GM19397 (cell line): ENCODE measurements at regions not wholly inside any gene's neighbourhood (a gene's known extent, or its start where the extent isn't known, plus 50 kb on each side); places are given as distances from the start of the nearest gene placed in this dataset.
A peak's percentile ranks its signal among the peaks of the same experiment; 100 is the strongest.
"Not testable (repeated sequence)": the region's sequence is repeated elsewhere in the genome, so short reads cannot be mapped to it uniquely, and the experiment has no call there.

Experiments
- ATAC-seq: cut with Tn5 transposase; IDR thresholded peaks from one replicate; pipeline ENCODE4 v1.9.1; 2021; ENCODE audit warnings: mild to moderate bottlenecking, moderate library complexity; ENCODE audit not compliant: unreplicated experiment

- no peak for ATAC-seq
Measured at GRCh38 chr3:127069814-127070440, 87.0 kb downstream of the PLXNA1 start.

DNA sequence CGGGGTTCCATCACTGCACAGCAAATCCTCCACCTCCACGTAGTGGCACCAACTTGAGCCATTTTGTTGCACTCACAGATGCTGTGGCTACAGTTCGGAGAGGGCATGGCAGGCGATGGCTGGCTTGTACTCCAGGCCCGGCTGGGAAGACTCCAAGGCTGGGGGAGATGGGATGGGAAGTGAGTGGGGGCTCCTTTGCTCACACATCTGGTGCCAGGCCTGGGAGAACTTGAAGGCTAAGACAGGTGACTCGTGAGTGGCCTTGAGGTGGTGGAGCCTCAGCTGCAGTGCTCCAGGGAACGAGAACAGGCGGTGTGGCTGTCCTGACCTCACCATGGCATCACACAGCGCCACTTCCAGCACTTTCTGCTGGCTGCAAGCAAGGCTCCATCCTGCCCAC lies 87.9 kb downstream of the PLXNA1 start:
- ATAC-seq = no peak

DNA sequence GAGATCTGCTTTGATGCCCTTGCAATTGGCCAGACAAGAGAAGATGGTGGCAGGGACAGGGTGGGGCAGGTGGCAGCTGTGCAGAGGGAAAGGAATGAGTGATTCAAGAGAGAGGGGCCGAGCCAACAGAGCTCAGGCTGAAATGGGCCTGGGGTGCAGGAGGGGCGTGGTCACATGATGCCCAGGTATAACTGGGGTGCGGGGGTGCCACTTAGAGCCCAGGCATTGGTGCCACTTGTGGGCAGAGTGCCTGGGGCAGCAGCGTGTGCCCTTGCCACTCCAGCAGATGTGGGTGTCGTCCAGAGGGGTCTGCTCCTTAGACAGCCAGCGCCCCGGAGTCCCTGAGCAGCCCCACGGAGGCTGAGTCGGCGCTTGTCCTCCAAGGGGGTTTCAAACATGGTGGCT lies 88.7 kb downstream of the PLXNA1 start:
- ATAC-seq = no peak

- no peak for ATAC-seq
Measured at GRCh38 chr3:127072221-127072771, 89.4 kb downstream of the PLXNA1 start.

DNA sequence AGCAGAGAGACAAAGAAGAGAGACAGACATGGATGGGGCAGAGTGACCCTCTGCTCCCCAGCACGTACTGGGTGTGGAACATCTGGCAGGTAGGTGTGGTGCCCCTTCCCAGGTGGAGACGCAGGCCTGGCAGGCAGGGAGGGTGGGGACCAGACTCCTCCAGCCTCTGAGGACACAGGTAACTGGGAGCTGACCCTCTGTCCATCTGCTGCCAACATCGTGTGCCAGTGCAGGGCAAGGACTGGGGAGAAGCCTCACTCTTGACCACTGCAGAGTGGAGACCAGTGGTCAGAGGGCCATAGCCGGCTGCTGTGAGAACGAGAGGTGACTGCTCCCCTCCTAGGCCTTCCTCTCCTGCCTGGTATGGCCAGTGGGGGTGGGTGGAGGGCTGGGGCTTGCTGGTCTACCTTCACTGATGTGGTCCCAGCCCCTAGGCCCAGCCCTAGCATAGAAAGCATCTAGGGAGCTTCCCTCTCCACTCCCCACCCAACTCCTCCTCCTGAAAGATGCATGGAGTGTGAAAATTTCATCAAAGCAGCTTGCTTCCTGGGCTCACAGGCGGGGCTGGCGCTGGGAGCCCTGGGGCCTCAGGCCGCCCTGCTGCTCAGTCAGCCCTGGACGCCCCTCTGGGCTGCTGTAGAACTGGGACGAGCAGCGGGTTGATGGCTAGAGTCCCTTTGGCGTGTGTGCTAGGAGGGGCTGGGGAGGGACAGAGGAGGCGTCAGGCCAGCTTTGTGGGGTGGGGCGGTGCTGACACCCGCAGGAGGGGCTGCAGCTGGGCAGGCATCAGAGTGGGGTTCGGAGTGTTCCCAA lies 90.3 kb downstream of the PLXNA1 start:
- ATAC-seq = no peak

- no peak for ATAC-seq
Measured at GRCh38 chr3:127073941-127074820, 91.3 kb downstream of the PLXNA1 start.

GRCh38 chr3:127074900-127075360 lies 92.0 kb downstream of the PLXNA1 start:
- peak; percentile 90 for ATAC-seq

- ATAC-seq = not testable (repeated sequence)
Measured at GRCh38 chr3:127076166-127076992, 93.5 kb downstream of the PLXNA1 start.

DNA sequence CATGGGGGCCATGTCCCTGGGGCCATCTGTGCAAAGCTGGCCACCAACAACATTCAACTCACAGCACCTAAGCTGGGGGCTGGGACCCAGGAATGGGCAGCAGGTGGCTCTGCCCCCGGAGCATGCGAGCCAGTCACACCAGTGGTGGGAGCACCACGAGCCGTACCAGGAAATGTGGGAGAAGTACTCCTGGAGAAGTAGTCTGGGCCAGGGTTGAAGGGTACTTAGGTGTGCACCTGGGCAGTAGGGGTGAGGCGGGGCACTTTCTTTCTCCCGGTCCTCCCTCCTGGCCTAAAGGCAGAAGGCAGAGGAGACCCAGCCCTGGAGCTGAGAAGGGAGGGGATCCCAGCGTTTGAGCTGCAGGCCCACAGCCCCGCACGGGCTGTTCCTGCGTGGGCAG lies 94.2 kb downstream of the PLXNA1 start:
- no peak for ATAC-seq

DNA sequence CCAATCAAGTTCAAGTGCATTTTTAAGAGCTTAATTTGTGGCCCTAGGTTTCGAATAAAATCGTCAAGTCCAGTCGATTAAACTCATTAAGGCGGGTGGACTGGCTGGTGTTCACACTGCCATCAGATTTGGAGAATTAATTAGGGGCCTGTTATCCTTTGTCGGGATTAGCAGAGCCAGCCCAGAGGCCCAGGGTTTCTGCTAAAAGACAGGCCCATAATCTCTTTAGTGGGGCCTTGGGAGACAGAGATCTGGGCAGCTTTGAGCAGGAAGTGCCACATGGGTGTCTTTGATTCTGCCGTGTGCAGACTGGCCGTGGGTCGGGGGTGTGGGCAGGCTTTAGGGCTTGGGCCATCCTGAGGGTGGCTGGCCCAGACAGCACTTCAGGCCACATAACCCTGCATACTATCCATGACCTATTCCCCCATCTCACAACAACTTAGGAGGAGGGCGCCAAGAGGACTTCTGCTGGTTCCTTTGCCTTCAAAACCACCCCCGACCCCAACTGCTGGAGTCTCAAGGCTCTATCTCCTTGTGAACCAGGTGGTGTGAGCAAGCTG lies 94.7 kb downstream of the PLXNA1 start:
- no peak for ATAC-seq

DNA sequence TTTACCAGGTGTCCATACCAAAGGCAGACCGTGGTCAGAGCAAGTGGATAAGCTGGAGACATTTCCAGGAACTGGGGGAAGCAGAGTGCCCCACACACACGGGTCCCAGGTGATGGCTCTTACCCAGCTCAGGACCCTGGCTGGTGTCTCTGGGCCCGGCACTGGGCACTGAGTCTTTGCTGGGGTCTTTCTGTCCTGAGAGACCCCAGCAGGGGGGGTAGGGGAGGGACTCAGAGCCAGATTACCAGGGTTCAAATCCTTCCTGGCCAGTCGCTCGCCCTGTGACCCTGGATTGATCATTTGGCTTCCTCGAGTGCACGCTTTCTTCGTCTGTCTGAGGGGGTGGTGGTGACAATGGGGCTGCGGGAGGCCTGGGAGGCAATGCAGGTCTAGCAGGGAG lies 95.7 kb downstream of the PLXNA1 start:
- no peak for ATAC-seq

DNA sequence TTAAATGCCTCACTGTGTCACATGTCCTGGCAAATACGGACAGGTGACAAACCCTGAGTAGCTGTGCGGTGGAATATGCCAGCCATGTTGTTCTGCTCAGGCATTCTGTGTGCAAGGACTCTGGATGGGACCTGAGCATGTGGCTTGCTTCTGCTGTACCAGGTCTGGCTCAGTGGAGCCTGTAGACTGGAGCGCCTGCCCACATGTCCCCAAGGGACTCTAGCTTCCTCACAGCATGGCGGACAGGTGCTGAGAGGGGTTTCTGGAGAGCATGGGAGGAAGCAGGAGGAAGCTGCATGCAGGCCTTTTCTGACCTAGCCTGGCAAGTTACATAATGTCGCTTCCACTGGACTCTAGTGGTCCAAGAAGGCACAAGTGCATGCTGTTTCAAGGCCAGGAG lies 96.3 kb downstream of the PLXNA1 start:
- no peak for ATAC-seq

- ATAC-seq = no peak
Measured at GRCh38 chr3:127081001-127081720, 98.2 kb downstream of the PLXNA1 start.

- no peak for ATAC-seq
Measured at GRCh38 chr3:127082066-127082465, 99.2 kb downstream of the PLXNA1 start.

DNA sequence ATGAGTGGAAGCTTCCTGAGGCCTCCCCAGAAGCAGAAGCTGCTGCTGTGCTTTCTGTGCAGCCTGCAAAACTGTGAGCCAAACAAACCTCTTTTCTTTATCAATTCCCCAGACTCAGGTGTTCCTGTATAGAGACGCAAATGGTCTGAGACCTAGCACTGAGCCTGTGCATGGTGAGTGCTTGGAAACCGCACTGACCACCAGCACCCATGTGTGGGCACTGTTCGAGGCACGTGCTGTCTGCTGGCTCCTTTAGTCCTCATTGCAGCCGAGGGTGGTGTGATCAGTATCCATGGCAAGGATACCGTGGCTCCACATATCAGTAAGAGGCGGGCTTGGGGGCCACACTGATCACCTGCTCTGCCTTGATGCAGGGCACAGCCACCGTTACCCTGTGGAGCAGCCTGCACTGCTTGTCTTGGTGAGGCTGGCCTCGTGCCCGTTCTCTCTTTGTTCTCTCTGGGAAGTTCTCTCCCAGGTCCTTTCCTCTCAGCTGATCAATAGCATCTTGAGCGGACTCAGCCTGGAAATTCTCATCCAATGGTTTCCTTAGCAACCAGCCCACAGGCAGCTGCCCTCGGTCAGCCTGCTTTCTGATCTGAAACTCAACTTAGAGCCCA lies 101.0 kb downstream of the PLXNA1 start:
- no peak for ATAC-seq

- ATAC-seq = no peak
Measured at GRCh38 chr3:127084401-127084990, 101.6 kb downstream of the PLXNA1 start.

DNA sequence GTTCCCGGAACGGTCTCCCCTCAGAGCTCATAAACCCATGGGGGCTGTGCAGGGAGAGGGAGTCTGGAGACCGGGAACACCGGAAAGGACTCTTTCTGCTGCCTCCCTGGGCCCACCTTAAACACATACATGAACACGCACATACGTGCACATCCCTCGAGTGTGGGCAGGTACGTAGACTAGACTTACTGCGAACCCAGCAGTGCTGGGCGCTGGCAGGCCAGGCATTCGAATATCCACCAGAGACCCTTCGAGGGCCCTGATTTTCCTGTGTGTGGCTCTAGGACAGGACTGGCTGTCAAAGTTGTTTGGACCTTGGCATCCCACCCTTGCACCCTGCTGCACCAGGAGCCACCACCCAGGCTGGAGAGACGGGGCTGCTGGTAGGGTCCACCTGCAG lies 102.7 kb downstream of the PLXNA1 start:
- ATAC-seq = no peak

GRCh38 chr3:127086591-127086990 lies 103.7 kb downstream of the PLXNA1 start:
- ATAC-seq = not testable (repeated sequence)
